ENCODE measurements at regions not wholly inside any gene's neighbourhood (a gene's known extent, or its start where the extent isn't known, plus 50 kb on each side); places are given as distances from the start of the nearest gene placed in this dataset.
"Not testable (repeated sequence)": the region's sequence is repeated elsewhere in the genome, so short reads cannot be mapped to it uniquely, and the experiment has no call there.

DNA sequence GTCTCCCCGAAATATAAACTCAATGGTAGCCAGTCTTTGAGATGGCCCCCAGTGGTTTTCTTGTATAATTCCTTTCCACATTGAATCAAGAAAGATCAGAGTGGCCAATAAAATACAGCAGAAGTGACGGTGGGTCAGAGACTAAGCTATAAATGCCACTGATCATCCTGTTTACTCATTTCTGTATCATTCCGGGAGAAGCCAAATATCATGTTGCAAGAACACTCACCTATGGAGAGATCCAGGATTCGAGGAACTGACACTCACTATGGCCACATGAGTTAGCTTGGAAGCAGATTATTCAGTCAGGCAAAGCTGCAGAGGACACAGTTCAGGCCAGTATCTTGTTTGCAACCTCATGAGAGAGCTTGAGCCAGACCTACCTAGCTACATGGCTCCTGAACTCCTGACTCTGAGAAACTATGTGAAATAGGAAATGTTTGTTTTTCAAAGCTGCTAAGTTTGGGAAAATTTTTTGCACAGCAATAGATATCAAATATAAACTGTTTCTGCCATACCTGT is 132.4 kb upstream of the ADGRF1 start:
- TF ChIP-seq TCF4 (CRISPR knock-in tag; IDR thresholded peaks at IDR 0.05; ENCODE audit: borderline replicate concordance): no peak
- no peak for ATAC-seq

DNA sequence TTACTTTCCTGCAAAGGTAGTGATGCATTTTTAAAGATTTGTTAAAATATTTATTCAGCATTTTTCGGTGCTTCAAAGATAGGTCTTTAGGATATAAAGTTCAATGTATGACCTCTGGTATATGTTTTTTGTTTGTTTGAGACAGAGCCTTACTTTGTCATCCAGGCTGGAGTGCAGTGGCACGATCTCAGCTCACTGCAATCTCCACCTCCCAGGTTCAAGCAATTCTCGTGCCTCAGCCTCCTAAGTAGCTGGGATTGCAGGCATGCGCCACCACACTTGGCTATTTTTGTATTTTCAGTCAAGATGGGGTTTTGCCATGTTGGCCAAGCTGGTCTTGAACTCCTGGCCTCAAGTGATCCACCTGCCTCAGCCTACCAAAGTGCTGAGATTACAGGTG is 131.9 kb upstream of the ADGRF1 start:
- ATAC-seq: not testable (repeated sequence)

DNA sequence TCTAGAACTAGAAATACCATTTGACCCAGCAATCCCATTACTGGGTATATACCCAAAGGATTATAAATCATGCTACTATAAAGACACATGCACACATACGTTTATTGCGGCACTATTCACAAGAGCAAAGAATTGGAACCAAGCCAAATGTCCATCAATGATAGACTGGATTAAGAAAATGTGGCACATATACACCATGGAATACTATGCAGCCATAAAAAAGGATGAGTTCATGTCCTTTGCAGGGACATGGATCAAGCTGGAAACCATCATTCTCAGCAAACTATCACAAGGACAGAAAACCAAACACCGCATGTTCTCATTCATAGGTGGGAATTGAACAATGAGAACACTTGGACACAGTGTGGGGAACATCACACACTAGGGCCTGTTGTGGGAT is 131.0 kb upstream of the ADGRF1 start:
- ATAC-seq: not testable (repeated sequence)

DNA sequence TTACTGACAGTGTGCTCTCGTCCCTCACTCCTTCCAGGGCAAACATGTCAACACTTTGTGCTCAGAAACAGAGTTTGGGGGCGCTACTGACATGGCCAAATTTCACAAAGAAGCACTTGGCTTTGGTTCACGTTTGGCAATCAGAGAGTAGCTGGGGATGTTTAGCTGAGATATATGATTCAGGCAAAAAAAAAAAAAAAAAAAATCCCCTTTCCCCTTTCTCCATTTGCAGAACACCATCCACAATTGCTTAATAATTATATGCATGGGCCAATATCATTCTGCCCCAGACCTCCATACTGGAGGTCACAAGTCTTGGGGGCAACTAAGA is 128.4 kb upstream of the ADGRF1 start:
- no peak for ATAC-seq

DNA sequence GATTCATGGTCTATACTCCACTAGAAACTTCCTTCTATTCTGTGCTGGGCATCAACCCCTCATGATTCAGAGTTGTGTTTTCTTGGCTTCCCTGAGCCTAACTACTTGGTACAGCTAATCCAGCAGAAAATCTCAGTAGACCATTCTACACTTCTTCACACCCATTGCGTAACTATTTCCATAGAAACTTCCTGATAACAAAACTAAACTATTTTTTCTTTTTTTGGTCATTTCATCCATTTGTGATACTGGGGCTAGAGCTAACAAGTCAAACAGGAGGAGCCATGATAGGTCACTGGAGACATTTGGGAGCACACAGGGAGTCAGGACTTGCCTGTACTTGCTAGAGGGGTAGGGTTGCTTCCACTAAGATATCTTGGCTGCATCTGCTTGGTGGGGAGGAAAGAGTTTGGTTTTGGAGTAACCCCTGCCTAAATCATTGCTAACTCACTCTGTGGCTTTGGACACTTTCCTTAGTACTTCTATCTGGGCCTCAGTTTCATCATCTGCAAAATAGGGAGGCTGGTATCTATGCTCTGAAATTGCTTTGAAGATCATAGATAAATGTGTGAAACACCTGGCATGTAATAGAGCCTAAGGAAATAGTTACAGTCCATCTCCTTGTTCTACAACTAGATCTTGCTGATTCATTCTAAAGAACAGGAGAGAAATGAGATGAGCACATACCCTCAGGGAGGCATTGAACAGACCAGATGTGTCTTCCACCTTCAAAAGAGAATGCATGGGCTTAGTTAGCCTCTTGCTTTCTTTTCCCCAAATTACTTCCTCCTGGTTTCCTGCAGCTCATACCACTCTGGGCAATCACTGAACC is 127.9 kb upstream of the ADGRF1 start:
- no peak for ATAC-seq
- TF ChIP-seq ISL1 (CRISPR knock-in tag; IDR thresholded peaks at IDR 0.05) (no peak), RARB (CRISPR knock-in tag; IDR thresholded peaks at IDR 0.05) (no peak), OSR1 (CRISPR knock-in tag; IDR thresholded peaks at IDR 0.05) (no peak), SNAI2 (CRISPR knock-in tag; IDR thresholded peaks at IDR 0.05) (no peak), CSDC2 (CRISPR knock-in tag; IDR thresholded peaks at IDR 0.05) (no peak), TCF4 (CRISPR knock-in tag; IDR thresholded peaks at IDR 0.05; ENCODE audit: borderline replicate concordance) (no peak), BACH2 (CRISPR knock-in tag; IDR thresholded peaks at IDR 0.05; ENCODE audit: borderline replicate concordance) (no peak), ZNF565 (CRISPR knock-in tag; conservative IDR thresholded peaks at IDR 0.05; ENCODE audit: low read depth) (no peak), PPARA (CRISPR knock-in tag; IDR thresholded peaks at IDR 0.05; ENCODE audit: borderline replicate concordance) (no peak), ZC3H10 (CRISPR knock-in tag; IDR thresholded peaks at IDR 0.05) (no peak), ZFP3 (CRISPR knock-in tag; IDR thresholded peaks at IDR 0.05) (no peak), ZFP30 (CRISPR knock-in tag; IDR thresholded peaks at IDR 0.05) (no peak)
- TF ChIP-seq, protein P1, sequence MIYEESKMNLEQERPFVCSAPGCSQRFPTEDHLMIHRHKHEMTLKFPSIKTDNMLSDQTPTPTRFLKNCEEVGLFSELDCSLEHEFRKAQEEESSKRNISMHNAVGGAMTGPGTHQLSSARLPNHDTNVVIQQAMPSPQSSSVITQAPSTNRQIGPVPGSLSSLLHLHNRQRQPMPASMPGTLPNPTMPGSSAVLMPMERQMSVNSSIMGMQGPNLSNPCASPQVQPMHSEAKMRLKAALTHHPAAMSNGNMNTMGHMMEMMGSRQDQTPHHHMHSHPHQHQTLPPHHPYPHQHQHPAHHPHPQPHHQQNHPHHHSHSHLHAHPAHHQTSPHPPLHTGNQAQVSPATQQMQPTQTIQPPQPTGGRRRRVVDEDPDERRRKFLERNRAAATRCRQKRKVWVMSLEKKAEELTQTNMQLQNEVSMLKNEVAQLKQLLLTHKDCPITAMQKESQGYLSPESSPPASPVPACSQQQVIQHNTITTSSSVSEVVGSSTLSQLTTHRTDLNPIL (CRISPR knock-in tag; IDR thresholded peaks at IDR 0.05; ENCODE audit: low read depth): no peak
- TF ChIP-seq, protein P2, sequence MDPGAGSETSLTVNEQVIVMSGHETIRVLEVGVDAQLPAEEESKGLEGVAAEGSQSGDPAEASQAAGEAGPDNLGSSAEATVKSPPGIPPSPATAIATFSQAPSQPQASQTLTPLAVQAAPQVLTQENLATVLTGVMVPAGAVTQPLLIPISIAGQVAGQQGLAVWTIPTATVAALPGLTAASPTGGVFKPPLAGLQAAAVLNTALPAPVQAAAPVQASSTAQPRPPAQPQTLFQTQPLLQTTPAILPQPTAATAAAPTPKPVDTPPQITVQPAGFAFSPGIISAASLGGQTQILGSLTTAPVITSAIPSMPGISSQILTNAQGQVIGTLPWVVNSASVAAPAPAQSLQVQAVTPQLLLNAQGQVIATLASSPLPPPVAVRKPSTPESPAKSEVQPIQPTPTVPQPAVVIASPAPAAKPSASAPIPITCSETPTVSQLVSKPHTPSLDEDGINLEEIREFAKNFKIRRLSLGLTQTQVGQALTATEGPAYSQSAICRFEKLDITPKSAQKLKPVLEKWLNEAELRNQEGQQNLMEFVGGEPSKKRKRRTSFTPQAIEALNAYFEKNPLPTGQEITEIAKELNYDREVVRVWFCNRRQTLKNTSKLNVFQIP (CRISPR knock-in tag; IDR thresholded peaks at IDR 0.05; ENCODE audit: borderline replicate concordance, low read depth): no peak

More for the DNA sequence above, 128.4 kb upstream of the ADGRF1 start:
- TF ChIP-seq RARB (CRISPR knock-in tag; IDR thresholded peaks at IDR 0.05): no peak
- no peak for TF ChIP-seq BACH2 (CRISPR knock-in tag; IDR thresholded peaks at IDR 0.05; ENCODE audit: borderline replicate concordance)
- TF ChIP-seq, protein P3, sequence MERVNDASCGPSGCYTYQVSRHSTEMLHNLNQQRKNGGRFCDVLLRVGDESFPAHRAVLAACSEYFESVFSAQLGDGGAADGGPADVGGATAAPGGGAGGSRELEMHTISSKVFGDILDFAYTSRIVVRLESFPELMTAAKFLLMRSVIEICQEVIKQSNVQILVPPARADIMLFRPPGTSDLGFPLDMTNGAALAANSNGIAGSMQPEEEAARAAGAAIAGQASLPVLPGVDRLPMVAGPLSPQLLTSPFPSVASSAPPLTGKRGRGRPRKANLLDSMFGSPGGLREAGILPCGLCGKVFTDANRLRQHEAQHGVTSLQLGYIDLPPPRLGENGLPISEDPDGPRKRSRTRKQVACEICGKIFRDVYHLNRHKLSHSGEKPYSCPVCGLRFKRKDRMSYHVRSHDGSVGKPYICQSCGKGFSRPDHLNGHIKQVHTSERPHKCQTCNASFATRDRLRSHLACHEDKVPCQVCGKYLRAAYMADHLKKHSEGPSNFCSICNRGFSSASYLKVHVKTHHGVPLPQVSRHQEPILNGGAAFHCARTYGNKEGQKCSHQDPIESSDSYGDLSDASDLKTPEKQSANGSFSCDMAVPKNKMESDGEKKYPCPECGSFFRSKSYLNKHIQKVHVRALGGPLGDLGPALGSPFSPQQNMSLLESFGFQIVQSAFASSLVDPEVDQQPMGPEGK (CRISPR knock-in tag; IDR thresholded peaks at IDR 0.05; ENCODE audit: borderline replicate concordance): no peak
- TF ChIP-seq, protein P2 (CRISPR knock-in tag; IDR thresholded peaks at IDR 0.05; ENCODE audit: borderline replicate concordance, low read depth): no peak
- no peak for TF ChIP-seq PPARA (CRISPR knock-in tag; IDR thresholded peaks at IDR 0.05; ENCODE audit: borderline replicate concordance)
- no peak for TF ChIP-seq ZNF565 (CRISPR knock-in tag; conservative IDR thresholded peaks at IDR 0.05; ENCODE audit: low read depth)
- TF ChIP-seq, protein P4, sequence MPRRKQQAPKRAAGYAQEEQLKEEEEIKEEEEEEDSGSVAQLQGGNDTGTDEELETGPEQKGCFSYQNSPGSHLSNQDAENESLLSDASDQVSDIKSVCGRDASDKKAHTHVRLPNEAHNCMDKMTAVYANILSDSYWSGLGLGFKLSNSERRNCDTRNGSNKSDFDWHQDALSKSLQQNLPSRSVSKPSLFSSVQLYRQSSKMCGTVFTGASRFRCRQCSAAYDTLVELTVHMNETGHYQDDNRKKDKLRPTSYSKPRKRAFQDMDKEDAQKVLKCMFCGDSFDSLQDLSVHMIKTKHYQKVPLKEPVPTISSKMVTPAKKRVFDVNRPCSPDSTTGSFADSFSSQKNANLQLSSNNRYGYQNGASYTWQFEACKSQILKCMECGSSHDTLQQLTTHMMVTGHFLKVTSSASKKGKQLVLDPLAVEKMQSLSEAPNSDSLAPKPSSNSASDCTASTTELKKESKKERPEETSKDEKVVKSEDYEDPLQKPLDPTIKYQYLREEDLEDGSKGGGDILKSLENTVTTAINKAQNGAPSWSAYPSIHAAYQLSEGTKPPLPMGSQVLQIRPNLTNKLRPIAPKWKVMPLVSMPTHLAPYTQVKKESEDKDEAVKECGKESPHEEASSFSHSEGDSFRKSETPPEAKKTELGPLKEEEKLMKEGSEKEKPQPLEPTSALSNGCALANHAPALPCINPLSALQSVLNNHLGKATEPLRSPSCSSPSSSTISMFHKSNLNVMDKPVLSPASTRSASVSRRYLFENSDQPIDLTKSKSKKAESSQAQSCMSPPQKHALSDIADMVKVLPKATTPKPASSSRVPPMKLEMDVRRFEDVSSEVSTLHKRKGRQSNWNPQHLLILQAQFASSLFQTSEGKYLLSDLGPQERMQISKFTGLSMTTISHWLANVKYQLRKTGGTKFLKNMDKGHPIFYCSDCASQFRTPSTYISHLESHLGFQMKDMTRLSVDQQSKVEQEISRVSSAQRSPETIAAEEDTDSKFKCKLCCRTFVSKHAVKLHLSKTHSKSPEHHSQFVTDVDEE (CRISPR knock-in tag; IDR thresholded peaks at IDR 0.05): no peak
- TF ChIP-seq, protein P1 (CRISPR knock-in tag; IDR thresholded peaks at IDR 0.05; ENCODE audit: low read depth): no peak
- no peak for TF ChIP-seq ISL1 (CRISPR knock-in tag; IDR thresholded peaks at IDR 0.05)
- TF ChIP-seq GLIS3 (CRISPR knock-in tag; IDR thresholded peaks at IDR 0.05): no peak
- no peak for TF ChIP-seq TOX (CRISPR knock-in tag; IDR thresholded peaks at IDR 0.05; ENCODE audit: borderline replicate concordance)
- TF ChIP-seq ZNF8 (CRISPR knock-in tag; IDR thresholded peaks at IDR 0.05): no peak
- no peak for TF ChIP-seq ZNF70 (CRISPR knock-in tag; IDR thresholded peaks at IDR 0.05)
- no peak for TF ChIP-seq ZFP3 (CRISPR knock-in tag; IDR thresholded peaks at IDR 0.05)
- no peak for TF ChIP-seq SNAI2 (CRISPR knock-in tag; IDR thresholded peaks at IDR 0.05)
- no peak for TF ChIP-seq ESRRG (CRISPR knock-in tag; IDR thresholded peaks at IDR 0.05)

All from SK-N-SH treated with all-trans-retinoic acid at 6 μM for 48 hours (cell line).